ENCODE measurements at regions not wholly inside any gene's neighbourhood (a gene's known extent, or its start where the extent isn't known, plus 50 kb on each side); places are given as distances from the start of the nearest gene placed in this dataset.

GRCh38 chr7:35339811-35340210 lies 85.9 kb upstream of the TBX20 start:
- H3K79me2 ChIP-seq (ENCODE audit: control insufficient read depth, insufficient read depth, low read length) = no peaks in the 10 kb centered on the region
- no peaks in the 10 kb centered on the region; the same call in 2 of the 3 replicates for H3K9me3 ChIP-seq (replicated peaks; ENCODE audit: control insufficient read depth, insufficient read depth, low read length)
- no peak overlapping the region for H3K27ac ChIP-seq (ENCODE audit: control insufficient read depth, insufficient read depth)
- H2AFZ ChIP-seq (ENCODE audit: control insufficient read depth, low read depth, low read length) = no peak overlapping the region
- H3K27me3 ChIP-seq (replicated peaks in 1 of 2; ENCODE audit: control insufficient read depth in 2 of 2, insufficient read depth in 2 of 2, low read length in 1 of 2) = no peaks in the 10 kb centered on the region
- no peak overlapping the region for H3K9ac ChIP-seq (ENCODE audit: control insufficient read depth, insufficient read depth, low read length)
- no peaks in the 10 kb centered on the region for H3K4me1 ChIP-seq (ENCODE audit: control insufficient read depth, insufficient read depth, low read length)
- 68% methylated on average over 6 of the region's 6 CpGs for WGBS (ENCODE audit: insufficient coverage, insufficient replicate concordance, low lambda C conversion rate, missing lambda C conversion rate)
- FAIRE-seq = peak; percentile 61
- in situ Hi-C loops (cut with MboI) (no loop called here), intact Hi-C loops (cut with micrococcal nuclease; ENCODE audit: unreplicated experiment) (no loop called here)
- no peaks in the 10 kb centered on the region for H4K20me1 ChIP-seq (ENCODE audit: control insufficient read depth, insufficient read depth)
- ATAC-seq = no peak
- ChIA-PET RAD21 (ENCODE audit: unreplicated experiment) (no interaction called here), SMC1A (ENCODE audit: uncharacterized antibody, unreplicated experiment) (no interaction called here), POLR2A (no interaction called here), CTCF (no interaction called here)
- no peaks in the 10 kb centered on the region for H3K36me3 ChIP-seq (ENCODE audit: control insufficient read depth in 2 of 2, insufficient read depth in 2 of 2, low read length in 1 of 2)
- BruUV-seq (replicated peaks) = no TSS peak
- no peak for DNase-seq (ENCODE audit: low read depth, low spot score)
- no peak for TF ChIP-seq EP300 (IDR thresholded peaks at IDR 0.05; ENCODE audit: borderline replicate concordance in 1 of 2, control insufficient read depth in 1 of 2, low read depth in 2 of 2, low read length in 2 of 2)
- no peak for TF ChIP-seq DPF2 (IDR thresholded peaks at IDR 0.05)
- TF ChIP-seq NFYB (IDR thresholded peaks at IDR 0.05; ENCODE audit: insufficient read depth, low read depth, low read length) = 0 out of 2 replicates have a peak, but pooled peaks have one; percentile 39
- TF ChIP-seq RAD51 (IDR thresholded peaks at IDR 0.05) = peak; percentile 67
- no peak overlapping the region for H3K4me2 ChIP-seq (ENCODE audit: control insufficient read depth, insufficient read depth)
- no peak overlapping the region for H3K4me3 ChIP-seq

DNA sequence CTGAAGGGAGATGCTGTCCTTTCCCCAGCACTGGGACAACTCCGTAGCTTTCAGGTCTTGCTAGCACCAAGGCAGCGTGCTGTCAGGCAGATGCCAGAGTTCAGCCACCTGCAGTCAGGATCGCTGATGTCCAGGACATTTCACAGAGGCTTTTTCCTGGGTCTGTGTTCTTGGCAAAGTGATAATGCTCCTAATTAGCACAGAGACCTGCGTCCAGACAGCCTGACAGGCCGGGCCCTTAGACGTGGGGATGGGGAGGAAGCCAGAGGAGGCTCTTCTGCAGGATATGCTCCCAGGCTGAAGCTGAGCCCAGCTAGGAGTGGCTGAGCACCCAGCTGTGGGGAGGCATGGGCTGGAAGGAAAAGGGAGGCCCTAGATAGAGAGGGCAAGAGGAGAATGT lies 82.5 kb upstream of the TBX20 start:
- ChIA-PET SMC1A (ENCODE audit: uncharacterized antibody, unreplicated experiment) (no interaction called here), CTCF (no interaction called here), POLR2A (no interaction called here), RAD21 (ENCODE audit: unreplicated experiment) (no interaction called here)
- intact Hi-C loops (cut with micrococcal nuclease; ENCODE audit: unreplicated experiment) = no loop called here
- Histone ChIP-seq H4K20me1 (ENCODE audit: control insufficient read depth, insufficient read depth) (no peaks in the 10 kb centered on the region), H2AFZ (ENCODE audit: control insufficient read depth, low read depth, low read length) (no peak overlapping the region), H3K27ac (ENCODE audit: control insufficient read depth, insufficient read depth) (no peak overlapping the region), H3K36me3 (ENCODE audit: control insufficient read depth in 2 of 2, insufficient read depth in 2 of 2, low read length in 1 of 2) (no peaks in the 10 kb centered on the region), H3K27me3 (replicated peaks in 1 of 2; ENCODE audit: control insufficient read depth in 2 of 2, insufficient read depth in 2 of 2, low read length in 1 of 2) (no peaks in the 10 kb centered on the region; a peak in 1 of 4 replicates), H3K4me1 (ENCODE audit: control insufficient read depth, insufficient read depth, low read length) (no peaks in the 10 kb centered on the region), H3K9ac (ENCODE audit: control insufficient read depth, insufficient read depth, low read length) (no peak overlapping the region), H3K9me3 (replicated peaks; ENCODE audit: control insufficient read depth, insufficient read depth, low read length) (no peaks in the 10 kb centered on the region; the same call in 2 of the 3 replicates), H3K4me3 (no peak overlapping the region), H3K4me2 (ENCODE audit: control insufficient read depth, insufficient read depth) (no peak overlapping the region), H3K79me2 (ENCODE audit: control insufficient read depth, insufficient read depth, low read length) (no peaks in the 10 kb centered on the region)
- FAIRE-seq (no peak), DNase-seq (ENCODE audit: low read depth, low spot score) (no peak), ATAC-seq (no peak)
- 31% methylated on average over 6 of the region's 6 CpGs for WGBS (ENCODE audit: insufficient coverage, insufficient replicate concordance, low lambda C conversion rate, missing lambda C conversion rate)
- BruUV-seq (replicated peaks) = no TSS peak
- TF ChIP-seq KDM1A (IDR thresholded peaks at IDR 0.05; ENCODE audit: borderline replicate concordance) = no peak
- no peak for TF ChIP-seq USF1 (IDR thresholded peaks at IDR 0.05; ENCODE audit: borderline replicate concordance, extremely low read length, insufficient read depth, low read depth, low read length)
- no peak for TF ChIP-seq NFXL1 (IDR thresholded peaks at IDR 0.05; ENCODE audit: borderline replicate concordance)
- TF ChIP-seq ATF3 (IDR thresholded peaks at IDR 0.05; ENCODE audit: borderline replicate concordance, extremely low read depth, low read depth, low read length) = no peak
- no peak for TF ChIP-seq CREB1 (IDR thresholded peaks at IDR 0.05; ENCODE audit: low read depth)
- no peak for TF ChIP-seq PKNOX1 (IDR thresholded peaks at IDR 0.05)
- no peak for TF ChIP-seq SIN3A (IDR thresholded peaks at IDR 0.05; ENCODE audit: low read depth, low read length)
- TF ChIP-seq FOXM1 (IDR thresholded peaks at IDR 0.05; ENCODE audit: low read depth, low read length) = no peak
- no peak for TF ChIP-seq ZNF24 (IDR thresholded peaks at IDR 0.05)
- TF ChIP-seq IRF4 (IDR thresholded peaks at IDR 0.05; ENCODE audit: low read depth, low read length) = no peak
- no peak for TF ChIP-seq WRNIP1 (IDR thresholded peaks at IDR 0.05; ENCODE audit: borderline replicate concordance, low read depth, low read length)
- TF ChIP-seq PBX3 (IDR thresholded peaks at IDR 0.05; ENCODE audit: insufficient replicate concordance, low read depth, low read length) = no peak
- in situ Hi-C loops (cut with MboI) = no loop called here

All from GM12878 (cell line).